Panc1 (cell line): ENCODE measurements at regions not wholly inside any gene's neighbourhood (a gene's known extent, or its start where the extent isn't known, plus 50 kb on each side); places are given as distances from the start of the nearest gene placed in this dataset.

Experiments used
- ATAC-seq: fragments of 200-7000 bp; cut with Tn5 transposase; 2 replicates; pipeline ENCODE4 v1.9.1; 2020; ENCODE audit warnings: mild to moderate bottlenecking, moderate library complexity
- BruUV-seq: library from RNA; stranded (reverse); fragments of 400-500 nt; replicated peaks from 2 replicates; lab custom pipeline; 2021; lab: Mats Ljungman, UMichigan
- CTCF ChIA-PET: fragments of 300-600 bp; sonication (Branson Sonifier 250); formaldehyde crosslinking; loops from one replicate; lab custom pipeline; 2022; ENCODE audit warnings: antibody characterized with exemption; lab: Charles Lee
- POLR2A ChIA-PET: fragments of 300-600 bp; sonication (Branson Sonifier 250); formaldehyde crosslinking; loops from one replicate; lab custom pipeline; 2022; ENCODE audit warnings: antibody characterized with exemption; lab: Charles Lee
- DNase-seq: peaks from one replicate; pipeline ENCODE4 v3.0.0-alpha.2; 2010; ENCODE audit warnings: low read depth, low spot score
- H3K27ac ChIP-seq: 2 replicates; pipeline ENCODE4 v1.5.1; 2011; ENCODE audit warnings: mild to moderate bottlenecking, low read length, inconsistent platforms
- H3K27me3 ChIP-seq: fragments of 200-500 bp; sonication (Bioruptor generic); 2 replicates; pipeline ENCODE4 v1.6.0; 2014; ENCODE audit warnings: low read length, inconsistent platforms; ENCODE audit not compliant: control insufficient read depth, insufficient read depth
- H3K36me3 ChIP-seq: fragments of 200-500 bp; sonication (Bioruptor generic); 2 replicates; pipeline ENCODE4 v1.5.1; 2014; ENCODE audit warnings: inconsistent platforms, mild to moderate bottlenecking, low read length, moderate library complexity; ENCODE audit not compliant: control insufficient read depth, insufficient read depth
- H3K4me1 ChIP-seq: 2 replicates; pipeline ENCODE4 v1.5.1; 2011; ENCODE audit warnings: inconsistent platforms, mild to moderate bottlenecking, low read length, moderate library complexity; ENCODE audit not compliant: control insufficient read depth, insufficient read depth
- H3K4me3 ChIP-seq, 2 experiments: 2 replicates each; pipeline ENCODE4 v1.5.1; 2011 to 2012; ENCODE audit warnings: low read depth in 2 of 2, low read length in 2 of 2, mild to moderate bottlenecking in 2 of 2, inconsistent platforms in 1 of 2, moderate library complexity in 1 of 2
- H3K9me3 ChIP-seq: fragments of 200-500 bp; sonication (Bioruptor generic); 2 replicates; pipeline ENCODE4 v1.5.1; 2014; ENCODE audit warnings: low read depth, mild to moderate bottlenecking, inconsistent platforms, low read length, moderate library complexity; ENCODE audit not compliant: control insufficient read depth, insufficient read depth
- POLR2AphosphoS5 ChIP-seq: IDR thresholded peaks from 2 replicates; pipeline ENCODE4 v1.6.1; 2012; ENCODE audit warnings: mild to moderate bottlenecking, low read depth, low read length, moderate library complexity
- SIN3A ChIP-seq: IDR thresholded peaks from 2 replicates; pipeline ENCODE4 v1.6.1; 2012; ENCODE audit warnings: low read depth, mild to moderate bottlenecking, low read length, moderate library complexity, borderline replicate concordance; ENCODE audit not compliant: insufficient read depth
- TCF7L2 ChIP-seq: IDR thresholded peaks from 2 replicates; pipeline ENCODE4 v1.6.1; 2011; ENCODE audit warnings: mild to moderate bottlenecking, low read depth, low read length, inconsistent platforms
- in situ Hi-C: cut with HindIII; loops from 2 replicates; pipeline ENCODE4 v1.10.0; 2016; ENCODE audit warnings: low sequenced_read_pairs, low pct_unique_long_range_greater_than_20kb
- intact Hi-C: fragments of 100-400 bp; cut with micrococcal nuclease; formaldehyde crosslinking; loops from one replicate; pipeline ENCODE4 v1.10.0; 2022; ENCODE audit not compliant: unreplicated experiment
- TF ChIP-seq, protein P1 (sequence below), 2 experiments: IDR thresholded peaks; 2 replicates each; pipeline ENCODE4 v1.6.1; 2011 to 2012; ENCODE audit warnings: low read depth in 2 of 2, control low read depth in 1 of 2, low read length in 1 of 2, mild to moderate bottlenecking in 1 of 2, moderate library complexity in 1 of 2; ENCODE audit not compliant: insufficient read depth in 1 of 2
- TF ChIP-seq, protein P2 (sequence below): fragments of 450-650 bp; IDR thresholded peaks from 2 replicates; pipeline ENCODE4 v1.5.1; 2017; ENCODE audit warnings: mild to moderate bottlenecking

DNA sequence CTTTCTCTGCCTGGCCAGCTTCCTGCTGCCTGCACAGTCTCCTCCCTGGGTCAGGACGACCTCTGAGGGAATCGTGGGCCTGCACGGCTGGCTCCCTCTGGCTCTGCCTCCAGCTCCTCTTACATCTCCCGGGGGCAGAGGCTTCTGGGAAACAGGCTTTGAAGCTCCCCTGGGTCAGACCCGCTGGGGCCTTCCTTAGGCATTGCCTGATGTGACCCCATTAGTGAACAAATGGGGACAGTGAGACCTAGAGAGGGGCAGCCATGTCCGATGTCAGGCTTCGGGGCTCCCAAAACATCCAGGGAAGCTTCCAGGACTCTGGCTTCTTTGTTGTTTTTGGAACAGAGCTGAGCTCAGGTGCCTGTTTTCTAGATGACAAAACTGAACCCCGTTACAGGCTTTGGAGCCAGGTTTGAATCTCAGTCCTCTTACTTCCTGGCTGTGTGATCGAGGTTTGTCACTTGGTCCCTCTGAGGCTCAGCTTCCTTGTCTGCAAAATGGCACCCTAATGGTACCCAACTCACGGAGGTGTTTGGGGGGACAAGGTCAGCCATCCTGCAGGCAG lies 94.3 kb downstream of the CEBPB start:
- H3K9me3 ChIP-seq: no peaks in the 10 kb centered on the region
- H3K27me3 ChIP-seq: no peaks in the 10 kb centered on the region
- DNase-seq (no peak), ATAC-seq (peak; percentile 44; the same call in 1 of the 2 replicates)
- no peak for TF ChIP-seq POLR2AphosphoS5
- TF ChIP-seq TCF7L2: no peak
- TF ChIP-seq SIN3A: no peak
- TF ChIP-seq, protein P1, sequence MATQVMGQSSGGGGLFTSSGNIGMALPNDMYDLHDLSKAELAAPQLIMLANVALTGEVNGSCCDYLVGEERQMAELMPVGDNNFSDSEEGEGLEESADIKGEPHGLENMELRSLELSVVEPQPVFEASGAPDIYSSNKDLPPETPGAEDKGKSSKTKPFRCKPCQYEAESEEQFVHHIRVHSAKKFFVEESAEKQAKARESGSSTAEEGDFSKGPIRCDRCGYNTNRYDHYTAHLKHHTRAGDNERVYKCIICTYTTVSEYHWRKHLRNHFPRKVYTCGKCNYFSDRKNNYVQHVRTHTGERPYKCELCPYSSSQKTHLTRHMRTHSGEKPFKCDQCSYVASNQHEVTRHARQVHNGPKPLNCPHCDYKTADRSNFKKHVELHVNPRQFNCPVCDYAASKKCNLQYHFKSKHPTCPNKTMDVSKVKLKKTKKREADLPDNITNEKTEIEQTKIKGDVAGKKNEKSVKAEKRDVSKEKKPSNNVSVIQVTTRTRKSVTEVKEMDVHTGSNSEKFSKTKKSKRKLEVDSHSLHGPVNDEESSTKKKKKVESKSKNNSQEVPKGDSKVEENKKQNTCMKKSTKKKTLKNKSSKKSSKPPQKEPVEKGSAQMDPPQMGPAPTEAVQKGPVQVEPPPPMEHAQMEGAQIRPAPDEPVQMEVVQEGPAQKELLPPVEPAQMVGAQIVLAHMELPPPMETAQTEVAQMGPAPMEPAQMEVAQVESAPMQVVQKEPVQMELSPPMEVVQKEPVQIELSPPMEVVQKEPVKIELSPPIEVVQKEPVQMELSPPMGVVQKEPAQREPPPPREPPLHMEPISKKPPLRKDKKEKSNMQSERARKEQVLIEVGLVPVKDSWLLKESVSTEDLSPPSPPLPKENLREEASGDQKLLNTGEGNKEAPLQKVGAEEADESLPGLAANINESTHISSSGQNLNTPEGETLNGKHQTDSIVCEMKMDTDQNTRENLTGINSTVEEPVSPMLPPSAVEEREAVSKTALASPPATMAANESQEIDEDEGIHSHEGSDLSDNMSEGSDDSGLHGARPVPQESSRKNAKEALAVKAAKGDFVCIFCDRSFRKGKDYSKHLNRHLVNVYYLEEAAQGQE (IDR thresholded peaks at IDR 0.05; ENCODE audit: insufficient read depth in 1 of 2, low read depth in 2 of 2, low read length in 1 of 2): no peak
- CTCF ChIA-PET: no interaction called here
- in situ Hi-C loops (loop anchor here (5.0 kb wide), 1 partner anchor 42 kb away; no protein-coding TSS in a partner anchor), intact Hi-C loops (no loop called here)
- POLR2A ChIA-PET: interaction anchor here (0.8 to 0.9 kb wide), 2 partner anchors 12 to 43 kb away, joined by 3 to 4 read pairs; no protein-coding TSS in a partner anchor
- H3K36me3 ChIP-seq: no peaks in the 10 kb centered on the region
- H3K4me1 ChIP-seq: peaks cover 37% of the 10 kb centered on the region
- peak overlapping the region; percentile 76 for H3K27ac ChIP-seq
- no peak overlapping the region for H3K4me3 ChIP-seq
- no TSS peak for BruUV-seq

DNA sequence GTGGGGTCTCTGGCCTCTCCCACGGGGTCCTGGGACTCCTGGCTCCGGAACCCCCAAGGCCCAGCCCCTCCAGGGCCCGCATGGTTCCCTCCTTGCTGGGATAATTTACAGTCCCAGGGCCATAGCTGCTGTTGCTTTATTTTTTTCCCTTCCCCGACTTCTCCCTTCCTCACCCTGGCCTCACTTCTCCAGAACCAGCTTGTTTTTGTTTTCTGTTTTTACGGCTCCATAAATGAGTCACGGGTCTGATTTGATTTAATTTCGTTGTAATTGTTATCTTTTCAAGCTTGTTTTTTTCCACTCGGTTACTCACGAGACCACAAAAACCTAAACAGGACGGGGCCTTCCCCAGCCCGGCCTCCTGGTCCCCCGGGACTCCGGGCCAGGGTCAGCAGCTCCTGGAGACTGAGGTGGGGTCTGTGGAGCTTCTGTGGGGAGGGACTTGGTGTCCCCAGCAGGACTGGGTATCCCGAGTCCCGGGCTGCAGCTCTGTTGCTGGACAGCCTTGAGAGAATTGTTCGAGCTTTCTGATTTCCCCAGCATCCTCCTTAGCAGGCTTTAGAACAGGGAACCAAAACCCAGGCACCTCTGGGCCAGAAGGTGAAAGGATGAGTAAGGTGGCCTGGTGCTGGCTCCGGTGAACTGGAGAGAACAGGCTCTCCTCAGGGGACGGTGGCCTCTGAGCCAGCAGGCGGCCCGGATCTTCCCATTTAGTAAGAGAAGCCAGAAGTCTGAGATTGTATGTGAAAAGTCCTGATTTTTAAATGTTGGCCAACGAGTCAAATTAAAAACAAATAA lies 94.9 kb downstream of the CEBPB start:
- intact Hi-C loops (no loop called here), in situ Hi-C loops (loop anchor here (5.0 kb wide), 1 partner anchor 42 kb away; no protein-coding TSS in a partner anchor)
- CTCF ChIA-PET: no interaction called here
- H3K4me3 ChIP-seq: peak overlapping the region in 1 of 2 experiments; percentile 30; a peak in 1 of 4 replicates
- DNase-seq (no peak), ATAC-seq (peak; percentile 57)
- H3K27ac ChIP-seq: peak overlapping the region; percentile 76
- TF ChIP-seq SIN3A (no peak), TCF7L2 (no peak), POLR2AphosphoS5 (no peak)
- TF ChIP-seq, protein P2, sequence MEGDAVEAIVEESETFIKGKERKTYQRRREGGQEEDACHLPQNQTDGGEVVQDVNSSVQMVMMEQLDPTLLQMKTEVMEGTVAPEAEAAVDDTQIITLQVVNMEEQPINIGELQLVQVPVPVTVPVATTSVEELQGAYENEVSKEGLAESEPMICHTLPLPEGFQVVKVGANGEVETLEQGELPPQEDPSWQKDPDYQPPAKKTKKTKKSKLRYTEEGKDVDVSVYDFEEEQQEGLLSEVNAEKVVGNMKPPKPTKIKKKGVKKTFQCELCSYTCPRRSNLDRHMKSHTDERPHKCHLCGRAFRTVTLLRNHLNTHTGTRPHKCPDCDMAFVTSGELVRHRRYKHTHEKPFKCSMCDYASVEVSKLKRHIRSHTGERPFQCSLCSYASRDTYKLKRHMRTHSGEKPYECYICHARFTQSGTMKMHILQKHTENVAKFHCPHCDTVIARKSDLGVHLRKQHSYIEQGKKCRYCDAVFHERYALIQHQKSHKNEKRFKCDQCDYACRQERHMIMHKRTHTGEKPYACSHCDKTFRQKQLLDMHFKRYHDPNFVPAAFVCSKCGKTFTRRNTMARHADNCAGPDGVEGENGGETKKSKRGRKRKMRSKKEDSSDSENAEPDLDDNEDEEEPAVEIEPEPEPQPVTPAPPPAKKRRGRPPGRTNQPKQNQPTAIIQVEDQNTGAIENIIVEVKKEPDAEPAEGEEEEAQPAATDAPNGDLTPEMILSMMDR: no peak
- TF ChIP-seq, protein P1 (IDR thresholded peaks at IDR 0.05; ENCODE audit: insufficient read depth in 1 of 2, low read depth in 2 of 2, low read length in 1 of 2): no peak
- no peaks in the 10 kb centered on the region for H3K27me3 ChIP-seq
- peaks cover 37% of the 10 kb centered on the region for H3K4me1 ChIP-seq
- H3K36me3 ChIP-seq: no peaks in the 10 kb centered on the region
- POLR2A ChIA-PET: interaction anchor here (0.8 to 0.9 kb wide), 2 partner anchors 11 to 44 kb away, joined by 3 to 4 read pairs; no protein-coding TSS in a partner anchor
- BruUV-seq: no TSS peak
- no peaks in the 10 kb centered on the region for H3K9me3 ChIP-seq
